GM06990 (cell line): ENCODE measurements at regions not wholly inside any gene's neighbourhood (a gene's known extent, or its start where the extent isn't known, plus 50 kb on each side); places are given as distances from the start of the nearest gene placed in this dataset.

Source experiments
- DNase-seq: peaks from one replicate; pipeline ENCODE4 v3.0.0-alpha.2; 2011; ENCODE audit not compliant: insufficient read length; ENCODE audit errors: extremely low read depth
- H3K27me3 ChIP-seq: replicated peaks from 2 replicates; pipeline ENCODE4 v1.6.0; 2011; ENCODE audit warnings: low read length; ENCODE audit not compliant: control insufficient read depth, insufficient read depth
- H3K36me3 ChIP-seq: 2 replicates; pipeline ENCODE4 v1.5.1; 2011; ENCODE audit warnings: low read length; ENCODE audit not compliant: control insufficient read depth, insufficient read depth
- H3K4me3 ChIP-seq: replicated peaks from 2 replicates; pipeline ENCODE4 v1.5.1; 2011; ENCODE audit warnings: low read depth, mild to moderate bottlenecking, control low read depth, low read length
- TF ChIP-seq, protein P1 (sequence below): IDR thresholded peaks from 2 replicates; pipeline ENCODE4 v1.5.1; 2011; ENCODE audit warnings: low read length, control low read depth, mild to moderate bottlenecking, inconsistent platforms; ENCODE audit not compliant: insufficient read depth, poor library complexity, severe bottlenecking

- Histone ChIP-seq H3K36me3 (no peaks in the 10 kb centered on the region), H3K4me3 (no peak overlapping the region), H3K27me3 (no peaks in the 10 kb centered on the region; the same call in 1 of the 2 replicates)
- TF ChIP-seq, protein P1, sequence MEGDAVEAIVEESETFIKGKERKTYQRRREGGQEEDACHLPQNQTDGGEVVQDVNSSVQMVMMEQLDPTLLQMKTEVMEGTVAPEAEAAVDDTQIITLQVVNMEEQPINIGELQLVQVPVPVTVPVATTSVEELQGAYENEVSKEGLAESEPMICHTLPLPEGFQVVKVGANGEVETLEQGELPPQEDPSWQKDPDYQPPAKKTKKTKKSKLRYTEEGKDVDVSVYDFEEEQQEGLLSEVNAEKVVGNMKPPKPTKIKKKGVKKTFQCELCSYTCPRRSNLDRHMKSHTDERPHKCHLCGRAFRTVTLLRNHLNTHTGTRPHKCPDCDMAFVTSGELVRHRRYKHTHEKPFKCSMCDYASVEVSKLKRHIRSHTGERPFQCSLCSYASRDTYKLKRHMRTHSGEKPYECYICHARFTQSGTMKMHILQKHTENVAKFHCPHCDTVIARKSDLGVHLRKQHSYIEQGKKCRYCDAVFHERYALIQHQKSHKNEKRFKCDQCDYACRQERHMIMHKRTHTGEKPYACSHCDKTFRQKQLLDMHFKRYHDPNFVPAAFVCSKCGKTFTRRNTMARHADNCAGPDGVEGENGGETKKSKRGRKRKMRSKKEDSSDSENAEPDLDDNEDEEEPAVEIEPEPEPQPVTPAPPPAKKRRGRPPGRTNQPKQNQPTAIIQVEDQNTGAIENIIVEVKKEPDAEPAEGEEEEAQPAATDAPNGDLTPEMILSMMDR = no peak
- no peak for DNase-seq
Measured at GRCh38 chr2:10220902-10221391, 81.8 kb upstream of the HPCAL1 start.

GRCh38 chr2:10221443-10221842 lies 81.3 kb upstream of the HPCAL1 start:
- TF ChIP-seq, protein P1 = no peak
- Histone ChIP-seq H3K36me3 (no peaks in the 10 kb centered on the region), H3K4me3 (no peak overlapping the region), H3K27me3 (no peaks in the 10 kb centered on the region; the same call in 1 of the 2 replicates)
- DNase-seq = no peak

- DNase-seq = no peak
- Histone ChIP-seq H3K36me3 (no peaks in the 10 kb centered on the region), H3K4me3 (no peak overlapping the region), H3K27me3 (no peaks in the 10 kb centered on the region; the same call in 1 of the 2 replicates)
- TF ChIP-seq, protein P1 = no peak
Measured at GRCh38 chr2:10221976-10222870, 80.5 kb upstream of the HPCAL1 start.

DNA sequence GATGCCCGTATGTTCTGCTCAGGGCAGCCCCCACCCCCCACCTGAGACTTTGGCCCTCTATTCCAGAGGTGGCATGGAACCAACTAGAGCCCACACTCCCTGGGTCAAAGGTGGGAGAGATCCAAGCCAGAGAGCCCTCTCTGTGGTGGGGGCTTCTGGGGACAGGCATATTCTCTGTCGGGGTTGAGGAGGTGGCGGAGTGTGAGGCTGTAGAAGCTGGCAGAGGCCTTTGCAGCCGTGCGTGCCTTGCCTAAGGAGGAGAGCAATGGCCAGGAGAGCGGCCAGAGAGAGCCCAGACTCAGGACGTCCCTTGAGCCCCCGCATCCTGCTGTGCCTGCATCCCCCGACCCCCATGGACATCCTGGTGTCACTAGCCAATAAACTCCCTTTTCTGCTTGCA lies 79.2 kb upstream of the HPCAL1 start:
- no peak for DNase-seq
- Histone ChIP-seq H3K4me3 (no peak overlapping the region), H3K36me3 (no peaks in the 10 kb centered on the region), H3K27me3 (no peaks in the 10 kb centered on the region; the same call in 1 of the 2 replicates)
- TF ChIP-seq, protein P1 = no peak

DNA sequence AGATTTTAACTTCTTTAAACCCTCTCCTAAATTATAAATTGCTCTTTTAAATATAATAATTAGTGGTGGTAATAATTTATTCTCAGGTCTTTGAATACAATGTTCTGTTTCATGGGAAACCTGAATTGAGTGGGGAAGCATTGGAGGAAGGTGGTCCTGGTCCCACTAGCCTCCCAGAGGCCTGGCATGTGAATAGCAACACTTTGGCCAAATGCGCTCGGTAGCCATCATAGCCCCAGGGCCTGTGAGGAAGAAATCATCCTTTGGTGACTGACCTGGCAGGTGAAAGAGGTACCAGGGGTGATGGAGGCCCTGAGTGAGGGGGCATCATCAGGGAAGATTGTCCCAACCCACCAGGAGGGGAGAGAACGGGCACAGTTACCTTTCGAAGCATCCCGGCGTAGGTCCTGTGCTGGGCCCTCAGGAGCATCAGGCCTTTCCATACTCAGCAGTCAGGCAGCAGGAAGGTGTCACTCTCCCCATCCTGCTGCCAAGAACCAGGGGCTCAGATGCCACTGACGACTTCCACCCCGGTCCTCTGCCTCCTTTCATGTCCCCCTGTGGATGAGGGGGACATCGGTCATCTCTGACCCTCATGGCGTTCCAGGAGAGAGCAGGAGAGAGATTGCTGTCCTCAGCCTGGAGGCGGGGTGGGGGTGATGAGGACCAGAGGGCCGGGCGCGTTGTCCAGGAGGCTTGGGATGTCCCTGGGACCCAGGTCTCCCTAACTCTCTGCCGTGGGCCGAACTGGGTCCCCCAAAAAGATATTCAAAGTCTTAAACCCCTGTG lies 78.6 kb upstream of the HPCAL1 start:
- TF ChIP-seq, protein P1 = no peak
- H3K4me3 ChIP-seq = no peak overlapping the region
- H3K27me3 ChIP-seq = no peaks in the 10 kb centered on the region; the same call in 1 of the 2 replicates
- no peaks in the 10 kb centered on the region for H3K36me3 ChIP-seq
- DNase-seq = no peak
